CD4-positive, alpha-beta memory T cell (primary cell): ENCODE measurements at regions not wholly inside any gene's neighbourhood (a gene's known extent, or its start where the extent isn't known, plus 50 kb on each side); places are given as distances from the start of the nearest gene placed in this dataset.

Source experiments
- CTCF ChIA-PET: fragments of 350-600 bp; sonication (Branson Sonifier 250); formaldehyde crosslinking; loops from one replicate; lab custom pipeline; 2021; ENCODE audit warnings: inconsistent platforms; ENCODE audit not compliant: partially characterized antibody; lab: Charles Lee
- POLR2A ChIA-PET: fragments of 350-600 bp; sonication (Branson Sonifier 250); formaldehyde crosslinking; loops from one replicate; lab custom pipeline; 2021; ENCODE audit not compliant: partially characterized antibody; lab: Charles Lee
- DNase-seq, 5 donors: peaks; one replicate each; pipeline versions ENCODE4 v3.0.0 to v3.0.0-alpha.2; 2020 to 2022; ENCODE audit warnings: mixed read lengths in 1 of 5
- H3K27ac ChIP-seq: one replicate; pipeline ENCODE4 v1.7.0; 2013; ENCODE audit warnings: low read depth, low read length
- H3K27me3 ChIP-seq: 2 replicates; pipeline ENCODE4 v1.7.0; 2013; ENCODE audit warnings: mild to moderate bottlenecking, low read length, moderate library complexity; ENCODE audit not compliant: insufficient read depth
- H3K36me3 ChIP-seq: 2 replicates; pipeline ENCODE4 v1.7.0; 2013; ENCODE audit warnings: mild to moderate bottlenecking, low read length, moderate library complexity; ENCODE audit not compliant: insufficient read depth
- H3K4me1 ChIP-seq: 2 replicates; pipeline ENCODE4 v1.7.0; 2013; ENCODE audit warnings: mild to moderate bottlenecking, low read length, moderate library complexity; ENCODE audit not compliant: insufficient read depth
- H3K4me3 ChIP-seq, 2 donors: one replicate each; pipeline ENCODE4 v1.7.0; 2013; ENCODE audit warnings: low read length in 2 of 2, mild to moderate bottlenecking in 1 of 2
- H3K9me3 ChIP-seq, 2 donors: one replicate each; pipeline ENCODE4 v1.7.0; 2013; ENCODE audit warnings: low read length in 2 of 2, control low read depth in 1 of 2; ENCODE audit not compliant: control insufficient read depth in 1 of 2
- H3K27ac Mint-ChIP-seq, 7 donors: one replicate each; pipeline ENCODE4 v1.8.0; 2020 to 2021; ENCODE audit warnings: mixed read lengths in 7 of 7, mild to moderate bottlenecking in 6 of 7, inconsistent platforms in 3 of 7, moderate library complexity in 3 of 7
- H3K27me3 Mint-ChIP-seq, 2 donors: one replicate each; pipeline ENCODE4 v1.8.0; 2020 to 2021; ENCODE audit warnings: mixed read lengths in 2 of 2
- H3K36me3 Mint-ChIP-seq, 2 donors: one replicate each; pipeline ENCODE4 v1.8.0; 2020 to 2021; ENCODE audit warnings: mixed read lengths in 2 of 2, inconsistent platforms in 1 of 2, mild to moderate bottlenecking in 1 of 2
- H3K4me1 Mint-ChIP-seq, 4 donors: one replicate each; pipeline ENCODE4 v1.8.0; 2020 to 2021; ENCODE audit warnings: mixed read lengths in 4 of 4, mild to moderate bottlenecking in 1 of 4
- H3K4me3 Mint-ChIP-seq, 8 donors: one replicate each; pipeline ENCODE4 v1.8.0; 2020 to 2021; ENCODE audit warnings: mixed read lengths in 8 of 8, mild to moderate bottlenecking in 7 of 8, moderate library complexity in 6 of 8, inconsistent platforms in 3 of 8
- H3K9me3 Mint-ChIP-seq, 8 donors: one replicate each; pipeline ENCODE4 v1.8.0; 2020 to 2021; ENCODE audit warnings: mixed read lengths in 8 of 8, mild to moderate bottlenecking in 5 of 8, inconsistent platforms in 3 of 8, moderate library complexity in 1 of 8
- intact Hi-C: fragments of 100-400 bp; cut with micrococcal nuclease; formaldehyde crosslinking; loops from one replicate; pipeline ENCODE4 v1.15.1; 2023

DNA sequence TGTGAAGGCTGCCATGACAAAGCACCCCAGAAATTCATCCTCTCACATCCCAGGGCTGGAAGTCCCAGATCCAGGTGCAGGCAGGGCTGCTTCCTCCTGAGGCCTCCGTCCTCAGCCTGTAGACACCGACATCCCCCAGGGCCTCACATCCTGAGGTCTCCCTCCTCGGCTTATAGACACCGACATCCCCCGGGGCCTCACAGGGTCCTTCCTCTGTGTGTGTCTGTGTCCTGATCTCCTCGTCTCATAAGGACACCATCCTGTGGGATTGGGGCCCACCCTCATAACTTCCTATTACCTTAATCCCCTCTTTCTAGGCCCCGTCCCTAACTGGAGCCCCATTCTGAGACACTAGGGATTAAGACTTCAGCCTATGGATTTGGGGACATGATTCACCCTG, 92.0 kb upstream of the SNTG2 start:
- ChIA-PET POLR2A (no interaction called here), CTCF (no interaction called here)
- H3K4me1 Mint-ChIP-seq, result peaks cover 8 to 31% (median 22%) of the 10 kb centered on the region in 4 donors

DNA sequence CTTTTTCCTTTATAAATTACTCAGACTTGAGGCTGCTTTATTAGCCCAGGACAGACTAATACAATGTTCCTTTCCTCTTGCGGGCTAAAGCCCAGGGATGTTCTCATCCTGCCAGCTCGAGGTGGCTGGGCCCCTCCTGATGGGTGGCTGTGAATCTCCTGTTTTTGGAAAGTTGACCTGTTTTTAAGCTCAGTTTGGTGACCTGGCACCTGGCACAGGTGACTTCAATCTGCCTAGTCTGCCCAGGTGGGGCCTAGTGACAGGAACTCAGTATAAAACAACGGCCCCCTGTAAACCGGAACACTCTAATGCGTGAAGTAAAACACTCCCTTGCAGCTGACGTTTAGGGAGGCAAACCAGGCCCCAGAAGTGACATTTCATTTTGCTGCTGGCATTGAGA, 92.7 kb upstream of the SNTG2 start:
- Histone ChIP-seq H3K4me3 (no peak overlapping the region), H3K27me3 (no peaks in the 10 kb centered on the region), H3K27ac (no peak overlapping the region), H3K36me3 (no peaks in the 10 kb centered on the region), H3K4me1 (peaks cover 17% of the 10 kb centered on the region), H3K9me3 (no peaks in the 10 kb centered on the region)
- Mint-ChIP-seq H3K4me3 (no peak overlapping the region), H3K9me3 (peaks cover 0 to 21% (median 3%) of the 10 kb centered on the region in 8 donors), H3K27ac (no peak overlapping the region), H3K4me1 (peaks cover 8 to 31% (median 22%) of the 10 kb centered on the region in 4 donors), H3K27me3 (no peaks in the 10 kb centered on the region), H3K36me3 (no peaks in the 10 kb centered on the region)
- intact Hi-C loops, result no loop called here
- POLR2A ChIA-PET, result no interaction called here
- CTCF ChIA-PET, result interaction anchor here (2.7 kb wide), 1 partner anchor 693 kb away, joined by 14 read pairs; no protein-coding TSS in a partner anchor
- no peak for DNase-seq

More for the DNA sequence above, 92.0 kb upstream of the SNTG2 start:
- no peak for DNase-seq
- Mint-ChIP-seq H3K36me3 (no peaks in the 10 kb centered on the region), H3K9me3 (peaks cover 0 to 21% (median 3%) of the 10 kb centered on the region in 8 donors), H3K27me3 (no peaks in the 10 kb centered on the region), H3K27ac (no peak overlapping the region), H3K4me3 (no peak overlapping the region)
- Histone ChIP-seq H3K36me3 (no peaks in the 10 kb centered on the region), H3K9me3 (no peaks in the 10 kb centered on the region), H3K27me3 (no peaks in the 10 kb centered on the region), H3K4me1 (peaks cover 17% of the 10 kb centered on the region), H3K4me3 (no peak overlapping the region), H3K27ac (no peak overlapping the region)
- intact Hi-C loops, result no loop called here

DNA sequence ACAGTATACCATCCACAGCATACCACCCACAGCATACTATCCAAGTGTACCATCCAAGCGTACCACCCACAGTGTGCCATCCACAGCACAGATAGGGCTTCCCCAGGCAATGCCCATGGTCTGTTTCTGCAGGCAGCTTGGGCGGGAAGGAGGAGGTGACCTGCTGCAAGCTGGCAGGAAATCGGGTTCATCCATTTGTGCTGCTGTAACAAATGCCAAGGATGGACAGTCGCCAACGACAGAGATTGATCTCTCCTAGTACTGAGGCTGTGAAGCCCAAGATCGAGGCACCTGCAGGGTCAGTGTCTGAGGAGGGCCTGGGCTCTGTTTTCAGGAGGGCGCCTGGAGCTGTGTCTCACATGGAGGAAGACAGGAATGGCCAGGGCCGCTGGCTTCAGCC, 93.6 kb upstream of the SNTG2 start:
- H3K9me3 Mint-ChIP-seq, result peaks cover 0 to 21% (median 3%) of the 10 kb centered on the region in 8 donors
- Histone ChIP-seq H3K36me3 (no peaks in the 10 kb centered on the region), H3K9me3 (no peaks in the 10 kb centered on the region), H3K27me3 (no peaks in the 10 kb centered on the region), H3K4me3 (no peak overlapping the region), H3K27ac (no peak overlapping the region), H3K4me1 (peaks cover 17% of the 10 kb centered on the region)
- H3K27ac Mint-ChIP-seq, result no peak overlapping the region
- no peaks in the 10 kb centered on the region for H3K36me3 Mint-ChIP-seq
- no peak overlapping the region for H3K4me3 Mint-ChIP-seq
- intact Hi-C loops, result no loop called here
- ChIA-PET CTCF (interaction anchor here (2.7 kb wide), 1 partner anchor 694 kb away, joined by 14 read pairs; no protein-coding TSS in a partner anchor), POLR2A (no interaction called here)
- no peak for DNase-seq
- H3K4me1 Mint-ChIP-seq, result peaks cover 8 to 31% (median 22%) of the 10 kb centered on the region in 4 donors
- no peaks in the 10 kb centered on the region for H3K27me3 Mint-ChIP-seq

DNA sequence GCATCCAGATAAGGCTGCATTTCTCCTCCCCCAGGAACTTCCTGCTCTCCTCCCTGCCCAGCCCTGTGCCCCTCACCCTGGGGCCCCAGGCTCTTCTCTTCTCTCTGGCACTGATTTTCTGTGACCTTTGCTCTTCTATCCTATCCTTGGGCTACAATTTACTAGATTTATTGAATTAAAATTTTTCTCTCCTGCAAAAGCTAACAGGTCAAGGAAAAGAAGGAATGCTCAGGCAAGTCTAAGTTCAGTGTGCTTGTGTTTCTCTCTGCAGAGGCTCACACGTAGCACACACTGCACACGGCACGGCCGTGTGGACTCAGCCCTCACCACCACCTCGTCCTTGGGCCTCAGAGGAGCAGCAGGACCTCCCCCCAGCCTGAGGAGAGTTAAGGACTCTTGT, 94.2 kb upstream of the SNTG2 start:
- H3K4me3 Mint-ChIP-seq, result peak overlapping the region in 1 of 8 donors; percentile 18
- Histone ChIP-seq H3K9me3 (no peaks in the 10 kb centered on the region), H3K27ac (no peak overlapping the region), H3K4me3 (no peak overlapping the region), H3K27me3 (no peaks in the 10 kb centered on the region), H3K36me3 (no peaks in the 10 kb centered on the region), H3K4me1 (peaks cover 17% of the 10 kb centered on the region)
- no peak for DNase-seq
- H3K27me3 Mint-ChIP-seq, result no peaks in the 10 kb centered on the region
- peaks cover 0 to 21% (median 3%) of the 10 kb centered on the region in 8 donors for H3K9me3 Mint-ChIP-seq
- CTCF ChIA-PET, result interaction anchor here (1.1 to 2.7 kb wide), 3 partner anchors 9 to 694 kb away, joined by 3 to 14 read pairs (median 5); no protein-coding TSS in a partner anchor
- H3K36me3 Mint-ChIP-seq, result no peaks in the 10 kb centered on the region
- H3K27ac Mint-ChIP-seq, result peak overlapping the region in 1 of 7 donors; percentile 52
- intact Hi-C loops, result no loop called here
- peaks cover 8 to 31% (median 22%) of the 10 kb centered on the region in 4 donors for H3K4me1 Mint-ChIP-seq
- POLR2A ChIA-PET, result no interaction called here

DNA sequence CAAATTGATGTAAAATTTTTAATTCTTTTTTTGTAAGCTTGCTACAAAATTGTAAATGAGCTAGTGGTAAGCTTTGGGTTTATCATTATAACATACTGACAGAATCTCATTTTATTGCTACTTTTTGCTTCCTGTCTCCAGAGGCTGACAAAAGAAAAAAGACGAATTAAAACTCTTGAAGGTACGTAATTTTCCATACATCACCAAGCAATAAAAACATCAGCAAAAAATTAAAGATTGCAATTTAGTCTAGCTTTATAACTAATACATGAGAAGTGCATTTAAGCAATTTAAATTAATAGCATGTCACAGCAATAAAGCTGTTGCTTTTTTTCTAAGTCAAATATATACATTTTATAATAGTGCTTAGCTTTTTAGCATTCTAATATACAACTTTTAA, 94.6 kb upstream of the SNTG2 start:
- peak overlapping the region in 2 of 8 donors; percentile 1 to 68 for H3K4me3 Mint-ChIP-seq
- Histone ChIP-seq H3K27me3 (no peaks in the 10 kb centered on the region), H3K9me3 (no peaks in the 10 kb centered on the region), H3K27ac (no peak overlapping the region), H3K4me1 (peaks cover 17% of the 10 kb centered on the region), H3K4me3 (no peak overlapping the region), H3K36me3 (no peaks in the 10 kb centered on the region)
- CTCF ChIA-PET, result interaction anchor here (1.1 to 2.7 kb wide), 3 partner anchors 9 to 695 kb away, joined by 3 to 14 read pairs (median 5); no protein-coding TSS in a partner anchor
- H3K27me3 Mint-ChIP-seq, result no peaks in the 10 kb centered on the region
- POLR2A ChIA-PET, result no interaction called here
- peak overlapping the region in 3 of 7 donors; percentile 11 to 91 (median 52) for H3K27ac Mint-ChIP-seq
- H3K4me1 Mint-ChIP-seq, result peaks cover 8 to 31% (median 21%) of the 10 kb centered on the region in 4 donors
- H3K36me3 Mint-ChIP-seq, result no peaks in the 10 kb centered on the region
- intact Hi-C loops, result no loop called here
- H3K9me3 Mint-ChIP-seq, result peaks cover 0 to 21% (median 3%) of the 10 kb centered on the region in 8 donors
- no peak for DNase-seq

DNA sequence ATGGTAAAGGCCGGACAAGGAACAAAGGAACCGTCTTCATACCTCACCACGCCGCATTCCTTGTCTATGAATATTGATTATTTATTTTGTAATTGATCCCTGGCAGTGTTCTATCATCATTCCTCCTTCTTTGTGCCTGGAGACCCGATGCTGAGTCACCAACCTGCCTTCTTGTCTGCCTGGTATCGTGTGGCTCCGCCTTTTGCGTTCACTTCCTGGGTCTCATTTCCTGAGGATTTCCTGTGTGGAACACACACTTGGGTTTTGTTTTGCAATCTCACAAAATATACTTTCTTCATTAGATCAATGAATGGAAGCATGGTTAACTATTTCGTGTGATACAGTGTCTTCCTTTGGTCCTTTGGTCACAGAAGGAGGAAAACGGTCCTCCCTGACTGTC, 95.5 kb upstream of the SNTG2 start:
- Histone ChIP-seq H3K27ac (no peak overlapping the region), H3K4me1 (peaks cover 17% of the 10 kb centered on the region), H3K36me3 (no peaks in the 10 kb centered on the region), H3K4me3 (no peak overlapping the region), H3K27me3 (no peaks in the 10 kb centered on the region), H3K9me3 (no peaks in the 10 kb centered on the region)
- peaks cover 0 to 21% (median 3%) of the 10 kb centered on the region in 8 donors for H3K9me3 Mint-ChIP-seq
- POLR2A ChIA-PET, result no interaction called here
- intact Hi-C loops, result loop anchor here (2.0 kb wide), 1 partner anchor 286 kb away; no protein-coding TSS in a partner anchor
- H3K27me3 Mint-ChIP-seq, result no peaks in the 10 kb centered on the region
- DNase-seq, result peak in 2 of 5 donors; percentile 37 to 44
- peaks cover 9 to 31% (median 21%) of the 10 kb centered on the region in 4 donors for H3K4me1 Mint-ChIP-seq
- peak overlapping the region in 4 of 7 donors; percentile 11 to 91 (median 66) for H3K27ac Mint-ChIP-seq
- H3K36me3 Mint-ChIP-seq, result no peaks in the 10 kb centered on the region
- CTCF ChIA-PET, result interaction anchor here (1.0 to 1.3 kb wide), 2 partner anchors 694 to 696 kb away, joined by 3 to 5 read pairs; no protein-coding TSS in a partner anchor
- H3K4me3 Mint-ChIP-seq, result peak overlapping the region in 4 of 8 donors; percentile 1 to 71 (median 45)

DNA sequence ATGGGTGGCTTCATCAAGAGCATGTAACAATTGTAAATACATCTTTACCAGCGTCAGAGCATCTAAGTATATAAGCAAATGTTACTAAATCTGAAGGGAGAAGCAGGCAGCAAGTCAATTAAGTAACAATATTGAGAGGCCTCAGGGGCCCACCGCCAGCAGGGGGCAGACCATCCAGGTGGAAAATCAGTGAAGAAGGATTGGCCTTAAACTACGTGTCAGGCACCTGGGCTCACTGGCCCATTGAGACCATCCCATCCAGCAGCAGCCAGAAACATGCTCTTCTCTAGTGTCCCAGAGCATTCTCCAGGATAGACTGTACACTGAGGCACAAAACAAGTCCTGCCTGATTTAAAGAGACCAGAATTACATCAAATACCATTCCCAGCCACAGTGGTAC, 96.2 kb upstream of the SNTG2 start:
- Histone ChIP-seq H3K4me3 (no peak overlapping the region), H3K9me3 (no peaks in the 10 kb centered on the region), H3K27me3 (no peaks in the 10 kb centered on the region), H3K27ac (no peak overlapping the region), H3K4me1 (peaks cover 17% of the 10 kb centered on the region), H3K36me3 (no peaks in the 10 kb centered on the region)
- POLR2A ChIA-PET, result no interaction called here
- H3K27me3 Mint-ChIP-seq, result no peaks in the 10 kb centered on the region
- H3K27ac Mint-ChIP-seq, result peak overlapping the region in 3 of 7 donors; percentile 33 to 91 (median 43)
- peaks cover 9 to 31% (median 21%) of the 10 kb centered on the region in 4 donors for H3K4me1 Mint-ChIP-seq
- peaks cover 0 to 21% (median 3%) of the 10 kb centered on the region in 8 donors for H3K9me3 Mint-ChIP-seq
- CTCF ChIA-PET, result interaction anchor here (1.0 to 1.3 kb wide), 2 partner anchors 694 to 696 kb away, joined by 3 to 5 read pairs; no protein-coding TSS in a partner anchor
- intact Hi-C loops, result loop anchor here (1.0 to 2.0 kb wide), 3 partner anchors 286 to 696 kb away; no protein-coding TSS in a partner anchor
- H3K4me3 Mint-ChIP-seq, result peak overlapping the region in 5 of 8 donors; percentile 32 to 71 (median 52)
- DNase-seq, result peak in 2 of 5 donors; percentile 14 to 42
- no peaks in the 10 kb centered on the region for H3K36me3 Mint-ChIP-seq
